SK-N-MC (cell line): ENCODE measurements at regions not wholly inside any gene's neighbourhood (a gene's known extent, or its start where the extent isn't known, plus 50 kb on each side); places are given as distances from the start of the nearest gene placed in this dataset.

Source experiments
- EZH2 ChIP-seq: fragments of 200-600 bp; sonication (generic); IDR thresholded peaks from one replicate; pipeline ENCODE4 v1.6.1; 2017; ENCODE audit warnings: antibody characterized with exemption
- POLR2AphosphoS5 ChIP-seq: IDR thresholded peaks from 2 replicates; pipeline ENCODE4 v1.6.1; 2012; ENCODE audit warnings: mild to moderate bottlenecking, low read depth, low read length, borderline replicate concordance

DNA sequence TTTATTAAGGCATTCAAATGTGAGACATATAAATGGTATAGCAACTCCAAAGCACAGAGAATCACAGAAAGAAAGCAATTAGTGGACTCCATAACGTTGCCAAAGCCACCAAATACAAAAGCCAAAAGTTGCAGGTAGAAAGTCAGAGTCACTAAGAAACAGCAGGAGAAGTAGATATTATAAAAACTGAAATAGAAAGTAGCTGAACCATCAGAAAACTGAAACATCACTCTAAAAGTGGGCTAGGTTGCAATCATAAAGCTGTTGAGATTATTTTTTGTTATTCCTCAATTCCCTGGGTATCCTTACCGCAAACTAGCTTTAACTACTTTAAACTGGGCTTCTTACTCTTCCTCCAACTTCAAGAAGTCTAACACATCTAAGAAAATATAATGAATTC is 108.1 kb upstream of the ARRDC3 start:
- TF ChIP-seq POLR2AphosphoS5 (no peak), EZH2 (no peak)
